Naive thymus-derived CD4-positive, alpha-beta T cell (primary cell): ENCODE measurements at regions not wholly inside any gene's neighbourhood (a gene's known extent, or its start where the extent isn't known, plus 50 kb on each side); places are given as distances from the start of the nearest gene placed in this dataset.
A peak's percentile ranks its signal among the peaks of the same experiment; 100 is the strongest.

Experiments
- ATAC-seq: fragments of 150-1000 bp; cut with Tn5 transposase; 2 replicates; pipeline ENCODE4 v1.10.0; 2021; ENCODE audit warnings: mild to moderate bottlenecking, moderate library complexity
- CTCF ChIA-PET: fragments of 350-600 bp; sonication (Branson Sonifier 250); formaldehyde crosslinking; loops from one replicate; lab custom pipeline; 2021; ENCODE audit warnings: antibody characterized with exemption; lab: Charles Lee
- POLR2A ChIA-PET: fragments of 350-600 bp; sonication (Branson Sonifier 250); formaldehyde crosslinking; loops from one replicate; lab custom pipeline; 2021; ENCODE audit warnings: antibody characterized with exemption, inconsistent platforms; lab: Charles Lee
- DNase-seq, 9 donors: peaks; one replicate each; pipeline versions ENCODE4 v3.0.0 to v3.0.0-alpha.2; 2020 to 2022; ENCODE audit warnings: mixed read lengths in 1 of 9
- H3K27ac ChIP-seq: one replicate; pipeline ENCODE4 v1.7.0; 2013; ENCODE audit warnings: mild to moderate bottlenecking, low read depth, low read length, moderate library complexity
- H3K27me3 ChIP-seq, 2 donors: one replicate each; pipeline ENCODE4 v1.7.0; 2013; ENCODE audit warnings: low read length in 2 of 2, mild to moderate bottlenecking in 2 of 2, moderate library complexity in 2 of 2; ENCODE audit not compliant: control insufficient read depth in 2 of 2, insufficient read depth in 2 of 2
- H3K36me3 ChIP-seq, 3 experiments: 1 replicate in 2 of 3; 2 replicates in 1 of 3; pipeline ENCODE4 v1.7.0; 2013; ENCODE audit warnings: low read length in 3 of 3, mild to moderate bottlenecking in 3 of 3, moderate library complexity in 1 of 3; ENCODE audit not compliant: insufficient read depth in 3 of 3, control insufficient read depth in 2 of 3
- H3K4me1 ChIP-seq, 2 donors: one replicate each; pipeline ENCODE4 v1.7.0; 2013; ENCODE audit warnings: low read length in 2 of 2, mild to moderate bottlenecking in 2 of 2, moderate library complexity in 1 of 2; ENCODE audit not compliant: control insufficient read depth in 2 of 2, insufficient read depth in 2 of 2
- H3K4me3 ChIP-seq: 2 replicates; pipeline ENCODE4 v1.7.0; 2013; ENCODE audit warnings: mild to moderate bottlenecking, low read length
- H3K9me3 ChIP-seq, 3 experiments: 1 replicate in 2 of 3; 2 replicates in 1 of 3; pipeline ENCODE4 v1.7.0; 2013; ENCODE audit warnings: low read length in 3 of 3; ENCODE audit not compliant: control insufficient read depth in 2 of 3
- H3K27ac Mint-ChIP-seq, 9 donors: one replicate each; pipeline ENCODE4 v1.8.0; 2020 to 2022; ENCODE audit warnings: mixed read lengths in 9 of 9, mild to moderate bottlenecking in 8 of 9, moderate library complexity in 5 of 9, inconsistent platforms in 2 of 9
- H3K27me3 Mint-ChIP-seq, 5 donors: one replicate each; pipeline ENCODE4 v1.8.0; 2021 to 2022; ENCODE audit warnings: mixed read lengths in 5 of 5, mild to moderate bottlenecking in 1 of 5
- H3K36me3 Mint-ChIP-seq, 5 donors: one replicate each; pipeline ENCODE4 v1.8.0; 2020 to 2022; ENCODE audit warnings: mixed read lengths in 5 of 5, mild to moderate bottlenecking in 3 of 5, inconsistent platforms in 1 of 5
- H3K4me1 Mint-ChIP-seq, 7 donors: one replicate each; pipeline ENCODE4 v1.8.0; 2020 to 2022; ENCODE audit warnings: mixed read lengths in 7 of 7, mild to moderate bottlenecking in 3 of 7, inconsistent platforms in 1 of 7
- H3K4me3 Mint-ChIP-seq, 10 donors: one replicate each; pipeline ENCODE4 v1.8.0; 2020 to 2022; ENCODE audit warnings: mild to moderate bottlenecking in 10 of 10, mixed read lengths in 10 of 10, moderate library complexity in 6 of 10, inconsistent platforms in 2 of 10
- H3K9me3 Mint-ChIP-seq, 11 donors: one replicate each; pipeline ENCODE4 v1.8.0; 2020 to 2022; ENCODE audit warnings: mixed read lengths in 11 of 11, mild to moderate bottlenecking in 4 of 11, inconsistent platforms in 1 of 11, moderate library complexity in 1 of 11
- intact Hi-C, 2 donors: fragments of 100-400 bp; cut with micrococcal nuclease; formaldehyde crosslinking; loops; one replicate each; pipeline ENCODE4 v1.15.1; 2023

- no peak overlapping the region for H3K4me3 ChIP-seq
- H3K36me3 ChIP-seq = no peaks in the 10 kb centered on the region
- intact Hi-C loops = no loop called here
- Mint-ChIP-seq H3K27ac (peak overlapping the region in 1 of 9 donors; percentile 41), H3K9me3 (peaks cover 0 to 4% (median 0%) of the 10 kb centered on the region in 11 donors), H3K4me3 (no peak overlapping the region), H3K27me3 (peaks cover 0 to under 1% (median 0%) of the 10 kb centered on the region in 5 donors), H3K36me3 (no peaks in the 10 kb centered on the region), H3K4me1 (peaks cover 0 to 7% (median 3%) of the 10 kb centered on the region in 7 donors)
- H3K27ac ChIP-seq = no peak overlapping the region
- ATAC-seq (no peak), DNase-seq (no peak)
- no peaks in the 10 kb centered on the region for H3K4me1 ChIP-seq
- H3K27me3 ChIP-seq = no peaks in the 10 kb centered on the region
- no peaks in the 10 kb centered on the region for H3K9me3 ChIP-seq
- CTCF ChIA-PET = interaction anchor here (0.7 to 1.0 kb wide), 2 partner anchors 75 to 145 kb away, joined by 3 read pairs; no protein-coding TSS in a partner anchor
- POLR2A ChIA-PET = no interaction called here
Observed at GRCh38 chr10:71902351-71902750, 51.3 kb upstream of the PSAP start.
